HG02759 (cell line): ENCODE measurements at regions not wholly inside any gene's neighbourhood (a gene's known extent, or its start where the extent isn't known, plus 50 kb on each side); places are given as distances from the start of the nearest gene placed in this dataset.

Experiments
- ATAC-seq: cut with Tn5 transposase; IDR thresholded peaks from one replicate; pipeline ENCODE4 v1.9.1; 2021; ENCODE audit warnings: mild to moderate bottlenecking, moderate library complexity; ENCODE audit not compliant: unreplicated experiment

DNA sequence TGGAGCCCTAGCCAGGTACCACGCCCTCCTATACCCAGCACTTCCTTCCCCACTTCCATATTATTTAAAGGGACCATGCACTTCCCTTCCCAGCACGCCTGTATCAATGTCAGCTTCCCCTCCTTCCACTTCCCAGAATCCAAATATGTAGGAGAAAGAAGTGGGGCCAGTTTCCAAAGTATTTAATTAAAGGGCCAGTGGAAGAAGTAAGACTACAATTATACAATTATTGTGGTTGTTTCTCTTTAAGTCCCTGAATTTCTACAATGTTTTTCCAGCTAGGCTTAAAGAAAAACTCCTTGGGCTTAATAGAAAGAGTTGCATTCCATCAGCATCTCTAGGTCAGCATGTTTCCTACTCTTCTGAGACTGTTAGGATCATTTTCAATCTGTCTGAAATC, 515.8 kb downstream of the PREX1 start:
- ATAC-seq, result no peak

DNA sequence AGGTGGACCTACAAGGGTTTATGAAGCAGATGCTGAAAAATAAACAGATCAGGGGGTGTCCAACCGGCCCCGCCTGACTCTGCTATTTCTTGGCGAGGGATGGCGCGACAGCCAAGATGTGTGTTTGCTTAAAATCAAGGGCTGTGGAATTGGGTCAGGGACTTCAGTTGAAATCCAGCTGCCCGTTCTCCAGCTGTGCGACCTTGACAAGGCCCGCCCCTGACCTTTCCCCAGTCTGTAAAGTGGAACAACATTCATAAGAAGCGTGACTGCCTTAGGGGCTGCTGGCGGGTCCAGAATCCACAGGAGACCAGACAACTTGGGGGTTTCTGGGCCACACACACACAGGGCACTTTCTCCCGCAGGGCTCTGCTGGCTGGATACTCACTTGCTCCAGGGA, 517.5 kb downstream of the PREX1 start:
- no peak for ATAC-seq

DNA sequence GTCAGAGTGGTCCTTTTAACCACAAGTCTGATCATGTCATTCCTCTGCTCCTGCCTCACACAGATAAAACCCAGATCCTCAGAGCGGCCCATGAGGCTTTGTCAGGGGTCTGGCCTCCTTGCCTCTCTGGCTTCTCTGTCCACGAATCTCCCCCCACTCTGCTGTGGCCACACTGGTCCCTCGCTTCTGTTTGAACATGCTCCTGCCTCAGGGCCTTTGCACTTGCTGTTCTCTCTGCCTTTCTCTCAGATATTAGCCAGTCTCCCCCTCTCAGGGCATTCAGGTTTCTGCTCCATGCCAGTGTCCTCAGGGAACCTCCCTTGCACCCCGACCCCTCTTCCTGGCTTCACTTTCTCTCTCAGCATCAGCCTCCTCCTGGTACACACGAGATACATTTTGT, 518.5 kb downstream of the PREX1 start:
- no peak for ATAC-seq

DNA sequence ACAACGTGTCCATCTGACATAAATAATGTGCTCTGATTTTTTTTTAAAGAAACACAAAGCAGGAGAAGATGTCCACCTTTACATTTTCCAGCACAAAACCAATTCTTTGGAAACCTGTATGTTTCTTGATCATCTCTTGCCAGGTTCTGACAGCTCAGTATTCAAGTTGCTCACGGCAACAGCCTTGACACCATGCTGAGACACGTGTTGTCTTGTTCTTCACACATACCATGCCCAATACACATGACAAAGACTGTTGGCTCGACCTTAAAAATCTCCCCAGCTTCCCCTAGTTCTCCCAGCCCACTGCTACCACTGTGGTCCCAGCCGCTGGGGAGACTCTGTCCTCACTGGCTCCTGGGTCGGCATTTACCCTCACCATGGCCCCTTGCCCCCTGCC, 518.9 kb downstream of the PREX1 start:
- no peak for ATAC-seq

DNA sequence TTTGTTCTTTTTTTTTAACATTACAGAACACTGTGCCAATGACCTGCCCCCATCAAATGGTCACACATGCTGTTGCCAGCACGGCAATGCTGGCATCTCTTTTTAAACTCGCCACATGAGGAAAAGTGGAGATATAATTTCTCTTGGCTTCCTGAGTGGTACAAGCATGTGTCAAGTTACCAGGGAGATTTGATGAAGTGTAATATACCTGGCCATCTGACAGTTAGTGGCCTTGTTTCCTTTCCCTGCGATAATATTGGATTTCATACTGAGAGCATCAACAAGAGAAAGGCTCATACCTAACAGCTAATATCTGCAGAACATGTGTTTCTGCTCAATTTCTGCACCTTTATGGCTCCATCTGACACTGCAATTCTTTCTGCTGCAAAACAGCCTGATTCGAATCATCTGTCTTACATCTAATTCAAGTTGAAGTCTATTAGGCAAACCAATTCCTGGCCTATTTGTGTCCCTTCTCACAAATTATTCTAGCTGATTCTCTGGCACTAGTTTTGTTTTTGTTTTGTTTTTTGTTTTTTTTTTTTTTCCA, 519.5 kb downstream of the PREX1 start:
- ATAC-seq, result no peak

DNA sequence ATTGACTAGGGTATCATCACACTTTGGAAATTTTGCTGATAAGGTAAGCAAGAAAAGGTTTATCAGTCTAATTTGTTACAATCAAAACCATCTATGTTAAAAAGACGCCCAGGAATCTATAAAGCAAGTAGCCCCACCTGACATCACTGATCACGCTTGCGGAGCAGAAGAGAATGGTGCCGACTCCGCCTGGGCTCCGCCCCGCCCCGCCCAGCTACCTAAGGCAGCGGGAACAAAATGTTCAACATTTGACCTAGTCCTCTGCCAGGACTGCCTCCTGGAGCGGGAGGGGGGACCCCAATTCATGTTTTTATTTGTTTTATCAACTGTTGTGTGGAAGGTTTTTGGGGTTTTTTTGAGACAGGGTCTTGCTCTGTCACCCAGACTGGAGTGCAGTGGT, 520.5 kb downstream of the PREX1 start:
- ATAC-seq, result no peak

DNA sequence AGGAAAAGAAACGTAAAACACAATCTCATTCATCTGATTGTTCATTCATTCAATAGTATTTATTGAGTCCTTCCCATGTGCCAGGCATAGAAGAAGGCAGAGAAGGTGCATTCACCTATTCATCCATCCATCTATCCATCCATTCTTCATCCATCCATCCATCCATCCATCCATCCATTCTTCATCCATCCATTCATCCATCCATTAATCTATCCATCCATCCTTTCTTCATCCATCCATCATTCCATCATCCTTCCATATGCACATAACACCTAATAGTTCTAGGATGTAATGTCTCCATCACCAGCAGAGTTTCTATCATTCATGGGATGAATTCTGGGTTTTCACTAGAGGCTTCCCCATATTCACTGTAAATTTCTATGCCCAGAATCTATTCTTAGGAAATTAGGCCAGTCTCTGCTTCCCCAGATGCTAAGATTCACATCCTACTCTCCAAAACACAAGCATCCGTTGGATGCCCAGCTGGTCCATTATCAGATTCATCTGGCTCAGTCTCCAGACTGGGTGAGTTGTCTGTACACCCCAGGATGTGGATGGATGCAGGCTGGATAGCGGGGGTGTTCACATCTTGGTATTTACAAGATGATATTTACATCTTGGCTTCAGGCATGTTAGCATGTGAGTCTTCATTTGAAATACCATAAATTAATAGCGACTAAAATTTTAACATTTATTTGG, 517.7 kb upstream of the SULF2 start:
- ATAC-seq, result no peak

DNA sequence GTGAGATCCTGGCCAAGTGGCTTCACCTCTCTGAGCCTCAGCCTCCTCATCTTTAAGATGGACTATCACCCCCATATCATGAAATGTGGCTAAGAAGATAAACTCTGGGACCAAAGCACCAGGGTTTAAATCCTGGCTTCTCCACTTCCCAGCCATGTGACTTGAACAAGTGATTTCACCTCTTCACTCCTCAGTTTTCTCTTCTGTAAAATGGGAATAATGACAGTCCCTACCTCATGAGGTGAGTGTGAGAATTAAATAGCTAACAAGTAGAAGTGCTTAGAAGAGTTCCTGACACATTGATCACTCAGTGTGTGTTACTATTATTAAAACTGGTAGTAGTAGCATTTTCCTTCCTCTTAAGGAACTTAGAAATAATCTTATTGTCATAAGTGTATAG, 516.9 kb upstream of the SULF2 start:
- no peak for ATAC-seq

DNA sequence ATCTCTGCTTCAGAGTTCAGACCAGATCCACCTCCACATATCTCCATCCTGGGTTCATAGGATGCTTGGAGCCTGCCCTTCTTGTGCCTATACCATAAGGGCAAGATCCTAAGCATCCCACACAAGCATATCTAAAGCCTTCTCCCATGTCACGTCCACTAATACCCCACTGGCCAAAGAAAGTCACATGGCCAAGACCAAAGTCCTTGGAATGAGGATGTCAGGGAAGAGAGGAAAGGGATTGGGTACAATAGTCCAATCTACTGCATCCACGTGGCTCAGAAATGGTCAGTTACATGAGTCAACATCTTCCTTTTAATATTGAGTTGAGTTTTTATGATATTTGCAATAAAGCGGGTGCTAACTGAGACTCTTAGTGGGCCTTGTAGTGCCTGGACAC, 515.9 kb upstream of the SULF2 start:
- ATAC-seq, result no peak

DNA sequence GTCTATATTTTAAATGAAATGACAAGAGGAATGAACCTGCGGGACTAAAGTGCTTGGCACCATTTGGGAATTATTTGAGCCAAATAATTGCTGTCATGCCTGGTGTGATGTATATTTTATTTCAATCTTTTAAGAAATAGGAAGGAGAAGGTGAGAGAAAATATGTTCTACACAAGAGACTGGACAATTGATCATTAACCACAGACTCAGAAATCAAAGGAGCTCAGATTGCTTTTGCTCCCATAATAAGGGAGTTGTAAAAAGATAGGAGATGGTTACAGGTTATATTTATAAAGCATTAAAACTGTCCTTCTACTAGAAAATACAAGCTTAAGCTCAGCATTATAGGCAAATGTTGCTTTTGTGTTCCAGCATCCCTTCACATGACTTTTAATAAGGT, 515.2 kb upstream of the SULF2 start:
- ATAC-seq, result no peak

DNA sequence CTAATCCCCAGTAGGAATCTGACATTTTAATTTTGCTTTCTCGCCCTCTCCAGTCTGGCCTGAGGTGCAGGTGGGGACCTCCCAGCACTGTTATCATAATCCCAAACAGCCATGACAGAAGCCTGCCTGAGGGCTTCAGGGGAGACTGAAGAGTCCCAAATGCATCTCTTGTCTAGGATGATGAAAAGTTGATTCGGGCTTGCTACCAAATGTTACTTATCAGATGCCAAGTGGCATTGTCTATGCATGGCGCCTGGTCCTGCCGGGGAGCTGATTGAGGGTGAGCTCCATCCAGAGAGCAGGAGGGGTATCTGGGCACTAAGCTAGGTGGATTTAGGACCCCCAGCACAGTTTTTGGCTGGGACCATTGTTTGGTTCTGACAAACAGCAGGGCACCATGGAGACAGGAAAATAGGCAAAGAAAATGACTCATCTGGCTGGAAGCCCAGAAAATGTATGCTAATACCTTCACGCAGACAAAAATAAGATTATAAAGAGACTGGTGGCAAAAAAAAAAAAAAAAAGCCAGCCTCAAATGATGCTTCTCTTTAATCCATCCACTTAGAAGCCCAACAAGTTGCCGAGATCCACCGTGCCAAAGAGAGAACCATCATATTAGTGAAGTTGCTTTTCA, 513.7 kb upstream of the SULF2 start:
- ATAC-seq, result no peak

DNA sequence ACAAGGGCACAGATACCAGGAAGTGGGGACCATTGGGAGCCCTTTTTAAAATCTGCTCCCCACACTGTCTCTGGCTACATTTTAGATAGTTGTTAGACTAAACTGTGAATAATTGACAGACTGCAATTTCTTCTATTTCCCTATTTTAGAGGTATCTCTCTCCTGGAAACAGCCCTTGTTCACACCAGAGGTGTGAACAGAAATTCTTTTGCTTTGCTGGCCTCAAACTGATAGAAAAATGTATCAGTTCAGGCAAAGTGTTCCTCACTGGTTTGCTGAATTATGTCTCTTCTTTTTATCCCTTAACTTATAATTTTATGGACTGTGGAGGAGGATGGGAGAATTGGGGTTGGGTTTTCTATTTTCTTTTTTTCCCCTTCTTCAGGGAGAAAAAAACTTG, 513.2 kb upstream of the SULF2 start:
- no peak for ATAC-seq

DNA sequence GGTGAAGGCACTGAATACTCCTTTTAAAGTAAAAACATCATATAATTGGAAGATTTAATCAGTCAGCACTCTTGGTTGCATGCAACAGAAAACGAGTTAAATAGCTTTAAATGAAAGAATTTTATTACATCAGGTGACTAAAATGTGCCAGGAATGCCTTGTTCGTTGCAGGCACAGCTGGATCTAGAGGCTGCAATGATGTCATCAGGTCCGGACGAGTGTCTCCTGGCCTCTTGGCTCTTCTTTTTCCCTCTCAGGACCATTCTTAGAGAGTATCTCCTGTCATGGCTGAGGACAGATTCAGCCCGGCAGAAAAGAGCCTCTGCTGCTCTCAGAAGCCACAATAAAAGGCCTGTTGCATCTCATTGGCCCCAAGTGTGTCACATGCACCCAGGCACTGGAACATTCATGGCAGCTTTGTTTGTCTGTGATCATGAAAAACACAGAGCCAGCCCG, 510.7 kb upstream of the SULF2 start:
- no peak for ATAC-seq

DNA sequence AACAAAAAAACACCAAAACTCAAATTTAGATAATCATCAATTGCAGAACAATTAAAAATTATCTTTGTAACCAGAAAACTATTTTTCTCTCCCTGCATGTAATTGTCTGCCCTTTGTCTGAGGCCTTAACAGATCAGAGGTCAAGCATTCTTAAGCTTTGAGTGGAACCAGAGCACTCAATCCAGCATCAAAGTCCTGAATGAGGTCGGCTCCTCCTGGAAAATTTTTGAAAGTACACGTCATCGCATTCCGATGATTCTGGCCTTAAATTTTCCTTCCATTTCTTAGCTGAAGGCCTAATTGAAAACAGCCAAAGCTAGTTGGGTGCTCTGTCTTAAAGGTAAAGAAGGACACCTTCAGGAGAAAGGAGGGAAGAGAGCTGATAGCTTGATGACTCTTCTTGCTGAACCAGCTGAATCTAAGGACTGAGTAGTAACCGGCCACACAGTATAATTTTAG, 510.2 kb upstream of the SULF2 start:
- no peak for ATAC-seq

DNA sequence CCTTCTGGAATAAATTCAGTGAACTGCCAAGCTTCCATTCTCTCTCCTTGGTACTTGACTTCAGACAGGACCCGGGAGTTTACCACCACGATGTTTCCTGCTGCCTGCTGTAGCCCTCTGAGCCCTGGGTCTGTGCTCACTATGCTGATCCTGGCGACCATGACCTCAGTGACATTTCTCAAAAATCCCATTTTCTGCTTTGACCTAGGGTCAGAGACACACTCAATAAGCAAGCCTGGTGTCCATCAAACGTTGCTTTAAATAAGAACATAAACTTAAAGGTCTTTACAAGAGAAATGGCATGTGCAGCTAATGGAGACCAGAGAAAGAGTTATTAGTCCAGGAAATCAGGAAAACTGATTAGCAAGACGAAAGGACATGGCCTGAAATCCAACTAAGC, 509.7 kb upstream of the SULF2 start:
- ATAC-seq, result no peak

DNA sequence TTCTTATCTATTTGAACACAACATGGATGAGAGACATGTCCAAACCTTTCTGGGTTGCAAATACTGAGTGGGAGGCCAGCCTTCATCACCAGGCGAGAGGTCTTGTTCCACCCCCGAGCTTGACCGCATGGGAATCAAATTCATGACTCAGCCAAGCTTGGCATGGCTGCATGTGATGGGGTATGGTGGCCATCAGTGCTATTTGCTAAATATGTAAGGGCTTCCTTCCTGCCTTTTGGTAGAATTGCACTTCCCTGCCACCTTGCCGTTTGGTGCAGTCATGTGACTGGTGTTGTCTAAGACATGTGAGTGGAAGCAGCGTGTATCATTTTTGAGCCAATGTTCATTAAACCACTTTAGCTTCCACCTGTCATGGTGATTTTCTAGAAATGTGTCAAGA, 508.9 kb upstream of the SULF2 start:
- no peak for ATAC-seq

DNA sequence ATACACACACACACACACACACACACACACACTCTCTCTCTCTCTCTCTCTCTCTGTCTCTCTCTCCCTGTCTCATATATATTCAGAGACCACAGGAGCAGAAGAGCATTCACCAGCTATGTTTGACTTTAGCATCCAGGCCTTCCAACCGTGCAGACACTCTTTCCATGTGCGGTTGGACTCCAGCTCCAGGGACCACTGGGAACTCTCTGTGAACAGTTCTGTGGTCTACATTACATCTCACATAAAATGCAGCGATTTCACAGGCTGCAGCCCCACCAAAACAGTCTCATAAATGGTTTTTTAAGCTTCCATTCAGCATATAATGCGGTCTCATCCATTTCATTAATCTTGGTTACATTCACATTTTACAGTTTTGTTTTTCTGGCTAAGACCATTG, 508.4 kb upstream of the SULF2 start:
- no peak for ATAC-seq

DNA sequence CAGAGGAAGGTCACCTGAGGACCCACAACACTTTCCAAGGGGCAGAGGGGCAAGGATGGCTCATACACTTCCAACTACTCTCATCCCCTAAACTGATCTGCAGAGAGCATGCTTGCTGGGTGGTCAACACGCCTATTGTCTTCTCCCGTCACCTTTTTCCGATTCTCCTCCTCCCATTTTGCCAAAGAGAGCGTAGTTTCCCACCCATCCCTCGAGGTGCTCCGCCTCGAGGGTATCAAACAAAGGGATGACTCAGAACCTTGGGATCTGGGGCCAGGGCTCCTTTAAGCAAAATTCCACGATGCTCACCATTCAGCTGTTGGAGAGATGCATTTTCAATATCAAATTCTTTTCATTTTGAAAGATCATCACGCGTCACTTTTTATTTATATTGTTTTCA, 507.5 kb upstream of the SULF2 start:
- ATAC-seq, result no peak

DNA sequence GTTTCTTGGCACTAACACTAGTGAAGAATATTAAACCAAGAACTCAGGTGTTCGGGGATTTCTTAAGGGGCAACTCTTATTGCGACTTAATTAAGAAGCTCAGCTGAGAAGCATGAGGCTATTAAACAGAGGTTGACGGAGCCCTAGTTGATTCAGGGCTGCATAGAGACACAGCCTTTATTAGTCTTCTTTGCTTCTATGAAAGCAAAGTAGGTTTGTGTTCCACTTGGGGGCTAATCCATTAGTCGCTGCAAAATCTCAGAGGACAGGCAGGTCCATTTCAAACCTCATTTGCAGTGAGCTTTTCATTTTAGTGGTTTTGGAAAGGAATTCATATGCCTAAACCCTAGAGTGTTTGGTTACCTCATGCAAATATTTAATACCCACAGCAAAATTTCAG, 506.6 kb upstream of the SULF2 start:
- ATAC-seq, result no peak

DNA sequence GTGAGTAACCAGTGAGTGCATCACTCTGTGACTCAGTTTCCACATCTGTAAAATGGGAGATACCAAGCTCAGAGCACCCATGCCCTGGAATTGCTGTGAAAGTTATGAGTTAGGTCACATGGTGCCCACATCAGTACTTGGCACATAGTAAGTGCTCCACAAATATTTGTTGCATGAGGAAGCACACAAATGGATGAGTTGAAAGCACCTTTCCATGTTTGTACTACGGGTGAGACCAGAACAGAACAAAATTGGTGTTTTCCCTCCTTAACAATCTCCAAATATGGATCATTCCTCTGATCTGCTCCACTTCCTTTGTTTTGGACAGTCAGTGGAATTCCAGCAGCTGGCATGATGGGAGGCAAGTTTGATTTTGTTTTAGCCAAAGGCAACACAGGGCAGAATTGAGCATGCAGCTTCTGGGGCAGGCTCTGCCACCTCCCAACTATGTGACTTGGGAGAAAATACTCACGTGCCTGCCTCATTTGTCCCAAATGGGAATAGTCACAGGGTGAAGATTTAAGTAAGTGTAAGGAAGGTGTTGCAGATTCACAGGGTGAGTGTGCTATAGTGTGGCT, 503.7 kb upstream of the SULF2 start:
- ATAC-seq, result no peak

DNA sequence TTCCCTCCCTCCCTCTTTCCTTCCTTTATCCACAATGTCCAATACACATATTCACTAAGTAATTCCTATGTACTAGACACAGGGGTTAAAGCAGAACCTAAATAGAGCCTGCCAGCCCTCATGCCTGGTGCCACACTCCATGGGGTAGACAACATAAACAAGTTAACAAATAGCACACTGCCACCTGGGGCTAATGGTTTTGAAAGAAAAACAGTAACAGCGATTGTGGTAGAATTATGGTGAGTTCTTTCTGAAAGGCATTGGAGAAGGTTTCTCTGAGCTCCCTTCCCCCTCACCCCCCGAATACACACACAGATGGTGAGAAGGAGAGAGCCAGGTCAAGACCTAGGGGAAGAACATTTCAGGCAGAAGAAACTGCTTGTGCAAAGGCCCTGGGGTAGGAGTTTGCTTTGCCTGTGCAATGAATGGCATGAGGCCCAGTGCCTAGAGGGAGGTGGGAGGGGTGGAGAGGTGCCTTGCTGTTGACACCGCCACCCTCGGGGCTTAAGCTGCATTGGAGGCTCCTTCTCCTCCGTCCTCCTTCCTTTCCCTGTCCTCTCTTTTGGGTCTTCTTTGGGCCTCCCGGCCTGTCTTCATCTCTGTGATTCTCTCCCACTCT, 502.4 kb upstream of the SULF2 start:
- no peak for ATAC-seq

DNA sequence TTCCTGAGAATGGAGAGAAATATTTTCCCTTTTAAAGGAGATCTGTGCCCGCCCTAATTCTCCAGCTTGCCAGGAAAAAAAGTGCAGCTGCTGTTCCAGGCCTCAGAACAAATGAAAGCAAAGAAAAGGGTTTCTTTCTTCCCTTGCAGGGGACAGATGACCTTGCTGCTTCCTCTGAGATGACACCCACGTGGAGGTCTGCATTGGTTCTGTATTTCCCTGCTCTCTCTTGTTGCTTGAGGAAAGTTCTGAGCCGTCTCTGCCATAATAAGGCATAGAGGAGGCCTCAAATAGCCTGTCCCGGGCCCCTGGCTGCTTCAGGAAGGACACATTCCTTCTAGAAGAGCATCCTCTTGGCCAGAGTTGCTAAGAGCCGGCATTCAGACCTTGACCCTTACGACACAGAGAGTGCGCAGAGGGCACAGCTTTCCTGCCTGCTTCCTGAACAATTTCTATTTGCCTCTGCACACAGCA, 501.8 kb upstream of the SULF2 start:
- no peak for ATAC-seq
